ENCODE measurements at regions not wholly inside any gene's neighbourhood (a gene's known extent, or its start where the extent isn't known, plus 50 kb on each side); places are given as distances from the start of the nearest gene placed in this dataset.

- TF ChIP-seq CSDC2 (CRISPR knock-in tag; IDR thresholded peaks at IDR 0.05), result no peak
- no peak for TF ChIP-seq POU6F1 (CRISPR knock-in tag; IDR thresholded peaks at IDR 0.05; ENCODE audit: borderline replicate concordance, low read depth)
- no peak for TF ChIP-seq ISL1 (CRISPR knock-in tag; IDR thresholded peaks at IDR 0.05)
- TF ChIP-seq TOX (CRISPR knock-in tag; IDR thresholded peaks at IDR 0.05; ENCODE audit: borderline replicate concordance), result no peak
- TF ChIP-seq TCF4 (CRISPR knock-in tag; IDR thresholded peaks at IDR 0.05; ENCODE audit: borderline replicate concordance), result no peak
- TF ChIP-seq ZNF565 (CRISPR knock-in tag; conservative IDR thresholded peaks at IDR 0.05; ENCODE audit: low read depth), result no peak
- TF ChIP-seq ARNTL (CRISPR knock-in tag; IDR thresholded peaks at IDR 0.05; ENCODE audit: borderline replicate concordance, low read depth), result no peak
- no peak for ATAC-seq
Measured at GRCh38 chr2:47662552-47662951, 91.8 kb upstream of the KCNK12 start.

- no peak for ATAC-seq
- TF ChIP-seq ESRRG (CRISPR knock-in tag; IDR thresholded peaks at IDR 0.05) (no peak), PATZ1 (CRISPR knock-in tag; IDR thresholded peaks at IDR 0.05; ENCODE audit: borderline replicate concordance) (no peak), RARB (CRISPR knock-in tag; IDR thresholded peaks at IDR 0.05) (no peak), SNAI2 (CRISPR knock-in tag; IDR thresholded peaks at IDR 0.05) (no peak), TCF4 (CRISPR knock-in tag; IDR thresholded peaks at IDR 0.05; ENCODE audit: borderline replicate concordance) (no peak), ARNTL (CRISPR knock-in tag; IDR thresholded peaks at IDR 0.05; ENCODE audit: borderline replicate concordance, low read depth) (no peak), BACH2 (CRISPR knock-in tag; IDR thresholded peaks at IDR 0.05; ENCODE audit: borderline replicate concordance) (no peak), TOX (CRISPR knock-in tag; IDR thresholded peaks at IDR 0.05; ENCODE audit: borderline replicate concordance) (no peak), CREB5 (CRISPR knock-in tag; IDR thresholded peaks at IDR 0.05; ENCODE audit: low read depth) (no peak), ZNF8 (CRISPR knock-in tag; IDR thresholded peaks at IDR 0.05) (no peak), POU6F1 (CRISPR knock-in tag; IDR thresholded peaks at IDR 0.05; ENCODE audit: borderline replicate concordance, low read depth) (no peak), ZFP30 (CRISPR knock-in tag; IDR thresholded peaks at IDR 0.05) (no peak), ZNF565 (CRISPR knock-in tag; conservative IDR thresholded peaks at IDR 0.05; ENCODE audit: low read depth) (no peak), PPARA (CRISPR knock-in tag; IDR thresholded peaks at IDR 0.05; ENCODE audit: borderline replicate concordance) (no peak), ISL1 (CRISPR knock-in tag; IDR thresholded peaks at IDR 0.05) (no peak), OSR1 (CRISPR knock-in tag; IDR thresholded peaks at IDR 0.05) (no peak), ZFP3 (CRISPR knock-in tag; IDR thresholded peaks at IDR 0.05) (no peak)
Measured at GRCh38 chr2:47661310-47661709, 90.5 kb upstream of the KCNK12 start.

- TF ChIP-seq ZNF565 (CRISPR knock-in tag; conservative IDR thresholded peaks at IDR 0.05; ENCODE audit: low read depth) (no peak), CREB5 (CRISPR knock-in tag; IDR thresholded peaks at IDR 0.05; ENCODE audit: low read depth) (no peak), TOX (CRISPR knock-in tag; IDR thresholded peaks at IDR 0.05; ENCODE audit: borderline replicate concordance) (no peak), CSDC2 (CRISPR knock-in tag; IDR thresholded peaks at IDR 0.05) (no peak), ZNF70 (CRISPR knock-in tag; IDR thresholded peaks at IDR 0.05) (no peak), ZFP3 (CRISPR knock-in tag; IDR thresholded peaks at IDR 0.05) (no peak), ZC3H10 (CRISPR knock-in tag; IDR thresholded peaks at IDR 0.05) (no peak), ESRRG (CRISPR knock-in tag; IDR thresholded peaks at IDR 0.05) (no peak), OSR1 (CRISPR knock-in tag; IDR thresholded peaks at IDR 0.05) (no peak), BACH2 (CRISPR knock-in tag; IDR thresholded peaks at IDR 0.05; ENCODE audit: borderline replicate concordance) (no peak), TSHZ2 (CRISPR knock-in tag; IDR thresholded peaks at IDR 0.05) (no peak), GLIS3 (CRISPR knock-in tag; IDR thresholded peaks at IDR 0.05) (no peak), ISL1 (CRISPR knock-in tag; IDR thresholded peaks at IDR 0.05) (no peak), POU6F1 (CRISPR knock-in tag; IDR thresholded peaks at IDR 0.05; ENCODE audit: borderline replicate concordance, low read depth) (no peak), PPARA (CRISPR knock-in tag; IDR thresholded peaks at IDR 0.05; ENCODE audit: borderline replicate concordance) (no peak), PATZ1 (CRISPR knock-in tag; IDR thresholded peaks at IDR 0.05; ENCODE audit: borderline replicate concordance) (no peak), RARB (CRISPR knock-in tag; IDR thresholded peaks at IDR 0.05) (no peak)
- no peak for ATAC-seq
Measured at GRCh38 chr2:47660168-47660567, 89.4 kb upstream of the KCNK12 start.
